ENCODE measurements at regions not wholly inside any gene's neighbourhood (a gene's known extent, or its start where the extent isn't known, plus 50 kb on each side); places are given as distances from the start of the nearest gene placed in this dataset.

GRCh38 chr7:81605493-81605892 lies 164.4 kb downstream of the HGF start:
- H3K4me3 ChIP-seq (ENCODE audit: control extremely low read depth in 1 of 5, extremely low read depth in 1 of 5, insufficient read depth in 1 of 5, low read depth in 2 of 5, low read length in 4 of 5), result no peak overlapping the region
- no peaks in the 10 kb centered on the region for H3K36me3 ChIP-seq (replicated peaks in 1 of 2; ENCODE audit: control extremely low read depth in 1 of 2, control insufficient read depth in 1 of 2, extremely low read depth in 1 of 2, insufficient read depth in 2 of 2, low read length in 1 of 2)
- ChIA-PET POLR2A (no interaction called here), CTCF (no interaction called here)
- intact Hi-C loops (cut with micrococcal nuclease), result no loop called here
- no peak overlapping the region for H2AFZ ChIP-seq (ENCODE audit: insufficient read depth, low read depth, low read length, poor library complexity, severe bottlenecking)
- TF ChIP-seq EZH2 (IDR thresholded peaks at IDR 0.05; ENCODE audit: borderline replicate concordance, insufficient read depth, low read depth, low read length, poor library complexity, severe bottlenecking) (no peak), CTCF (IDR thresholded peaks at IDR 0.05) (no peak)
- Mint-ChIP-seq H3K27me3 (no peaks in the 10 kb centered on the region), H3K4me1 (no peaks in the 10 kb centered on the region), H3K9me3 (ENCODE audit: insufficient read depth) (no peaks in the 10 kb centered on the region), H3K27ac (no peak overlapping the region), H3K4me3 (no peak overlapping the region)
- no peak overlapping the region for H3K9ac ChIP-seq (ENCODE audit: low read length)
- H3K9me3 ChIP-seq (ENCODE audit: control extremely low read depth in 1 of 3, control insufficient read depth in 2 of 3, insufficient read depth in 1 of 3, low read length in 2 of 3), result no peaks in the 10 kb centered on the region
- H3K4me2 ChIP-seq (replicated peaks; ENCODE audit: low read depth, low read length, poor library complexity, severe bottlenecking), result no peak overlapping the region
- ATAC-seq (ENCODE audit: low read depth) (no peak), DNase-seq (no peak)
- no peaks in the 10 kb centered on the region for H3K27me3 ChIP-seq (replicated peaks in 1 of 4; ENCODE audit: control extremely low read depth in 1 of 4, control insufficient read depth in 3 of 4, insufficient read depth in 4 of 4, low read length in 3 of 4)
- H3K4me1 ChIP-seq (ENCODE audit: control insufficient read depth in 2 of 2, insufficient read depth in 2 of 2, low read length in 2 of 2), result no peaks in the 10 kb centered on the region
- H4K20me1 ChIP-seq (ENCODE audit: control insufficient read depth, insufficient read depth, low read length, poor library complexity, severe bottlenecking), result no peaks in the 10 kb centered on the region
- no peaks in the 10 kb centered on the region for H3K79me2 ChIP-seq (ENCODE audit: control insufficient read depth, insufficient read depth, low read length)
- WGBS (ENCODE audit: insufficient coverage), result 100% methylated on average over 1 of the region's 4 CpGs
- no peak overlapping the region for H3K27ac ChIP-seq (ENCODE audit: low read length in 2 of 2)

- H3K27ac Mint-ChIP-seq, result no peak overlapping the region
- TF ChIP-seq CTCF (IDR thresholded peaks at IDR 0.05) (no peak), EZH2 (IDR thresholded peaks at IDR 0.05; ENCODE audit: borderline replicate concordance, insufficient read depth, low read depth, low read length, poor library complexity, severe bottlenecking) (no peak)
- POLR2A ChIA-PET, result no interaction called here
Observed at GRCh38 chr7:81604808-81605174, 165.1 kb downstream of the HGF start.

More at GRCh38 chr7:81604808-81605174, 165.1 kb downstream of the HGF start:
- H3K4me3 ChIP-seq (ENCODE audit: control extremely low read depth in 1 of 5, extremely low read depth in 1 of 5, insufficient read depth in 1 of 5, low read depth in 2 of 5, low read length in 4 of 5), result no peak overlapping the region
- intact Hi-C loops (cut with micrococcal nuclease), result no loop called here
- H3K36me3 ChIP-seq (replicated peaks in 1 of 2; ENCODE audit: control extremely low read depth in 1 of 2, control insufficient read depth in 1 of 2, extremely low read depth in 1 of 2, insufficient read depth in 2 of 2, low read length in 1 of 2), result no peaks in the 10 kb centered on the region
- H3K79me2 ChIP-seq (ENCODE audit: control insufficient read depth, insufficient read depth, low read length), result no peaks in the 10 kb centered on the region
- Mint-ChIP-seq H3K27me3 (no peaks in the 10 kb centered on the region), H3K4me3 (no peak overlapping the region), H3K9me3 (ENCODE audit: insufficient read depth) (no peaks in the 10 kb centered on the region), H3K4me1 (no peaks in the 10 kb centered on the region)
- H3K9me3 ChIP-seq (ENCODE audit: control extremely low read depth in 1 of 3, control insufficient read depth in 2 of 3, insufficient read depth in 1 of 3, low read length in 2 of 3), result no peaks in the 10 kb centered on the region
- no peaks in the 10 kb centered on the region for H3K27me3 ChIP-seq (replicated peaks in 1 of 4; ENCODE audit: control extremely low read depth in 1 of 4, control insufficient read depth in 3 of 4, insufficient read depth in 4 of 4, low read length in 3 of 4)
- WGBS (ENCODE audit: insufficient coverage), result 100% methylated on average over 1 of the region's 2 CpGs
- DNase-seq, result no peak
- no peaks in the 10 kb centered on the region for H4K20me1 ChIP-seq (ENCODE audit: control insufficient read depth, insufficient read depth, low read length, poor library complexity, severe bottlenecking)
- no peak overlapping the region for H3K9ac ChIP-seq (ENCODE audit: low read length)
- no peak overlapping the region for H3K27ac ChIP-seq (ENCODE audit: low read length in 2 of 2)
- H3K4me2 ChIP-seq (replicated peaks; ENCODE audit: low read depth, low read length, poor library complexity, severe bottlenecking), result no peak overlapping the region
- CTCF ChIA-PET, result no interaction called here
- H2AFZ ChIP-seq (ENCODE audit: insufficient read depth, low read depth, low read length, poor library complexity, severe bottlenecking), result no peak overlapping the region
- no peaks in the 10 kb centered on the region for H3K4me1 ChIP-seq (ENCODE audit: control insufficient read depth in 2 of 2, insufficient read depth in 2 of 2, low read length in 2 of 2)
- no peak for ATAC-seq (ENCODE audit: low read depth)

All from B cell (primary cell).